GM21526 (cell line): ENCODE measurements at regions not wholly inside any gene's neighbourhood (a gene's known extent, or its start where the extent isn't known, plus 50 kb on each side); places are given as distances from the start of the nearest gene placed in this dataset.
A peak's percentile ranks its signal among the peaks of the same experiment; 100 is the strongest.

Experiments used
- ATAC-seq: cut with Tn5 transposase; IDR thresholded peaks from one replicate; pipeline ENCODE4 v1.9.1; 2021; ENCODE audit warnings: moderate library complexity; ENCODE audit not compliant: unreplicated experiment, low FRiP score

GRCh38 chr9:118162716-118163115 is 458.5 kb downstream of the TLR4 start:
- ATAC-seq, result no peak

- no peak for ATAC-seq
Measured at GRCh38 chr9:118163751-118164150, 459.5 kb downstream of the TLR4 start.

GRCh38 chr9:118165451-118165850 is 461.2 kb downstream of the TLR4 start:
- no peak for ATAC-seq

- peak; percentile 49 for ATAC-seq
Measured at GRCh38 chr9:118170032-118170955, 466.1 kb downstream of the TLR4 start.

- no peak for ATAC-seq
Measured at GRCh38 chr9:118177241-118177640, 473.0 kb downstream of the TLR4 start.

GRCh38 chr9:118183576-118183975 is 479.4 kb downstream of the TLR4 start:
- ATAC-seq, result no peak

GRCh38 chr9:118187408-118187807 is 483.2 kb downstream of the TLR4 start:
- ATAC-seq, result no peak

- no peak for ATAC-seq
Measured at GRCh38 chr9:118189615-118190014, 485.4 kb downstream of the TLR4 start.

GRCh38 chr9:118192807-118193206 is 488.6 kb downstream of the TLR4 start:
- ATAC-seq, result no peak

GRCh38 chr9:118209343-118209742 is 505.1 kb downstream of the TLR4 start:
- ATAC-seq, result no peak

GRCh38 chr9:118215549-118215948 is 511.3 kb downstream of the TLR4 start:
- ATAC-seq, result no peak

GRCh38 chr9:118222375-118222774 is 518.2 kb downstream of the TLR4 start:
- no peak for ATAC-seq

- no peak for ATAC-seq
Measured at GRCh38 chr9:118223111-118223510, 518.9 kb downstream of the TLR4 start.

GRCh38 chr9:118230329-118230728 is 526.1 kb downstream of the TLR4 start:
- ATAC-seq, result no peak

- ATAC-seq, result no peak
Measured at GRCh38 chr9:118236625-118237024, 532.4 kb downstream of the TLR4 start.

- ATAC-seq, result no peak
Measured at GRCh38 chr9:118238139-118238538, 533.9 kb downstream of the TLR4 start.

GRCh38 chr9:118252027-118252426 is 547.8 kb downstream of the TLR4 start:
- ATAC-seq, result no peak

- ATAC-seq, result no peak
Measured at GRCh38 chr9:118262191-118262590, 558.0 kb downstream of the TLR4 start.

GRCh38 chr9:118263949-118264348 is 559.7 kb downstream of the TLR4 start:
- ATAC-seq, result no peak

- ATAC-seq, result no peak
Measured at GRCh38 chr9:118268046-118268445, 563.8 kb downstream of the TLR4 start.

- ATAC-seq, result no peak
Measured at GRCh38 chr9:118269623-118270022, 565.4 kb downstream of the TLR4 start.

GRCh38 chr9:118271331-118271730 is 567.1 kb downstream of the TLR4 start:
- no peak for ATAC-seq
